Panc1 (cell line): ENCODE measurements at regions not wholly inside any gene's neighbourhood (a gene's known extent, or its start where the extent isn't known, plus 50 kb on each side); places are given as distances from the start of the nearest gene placed in this dataset.

Experiments
- ATAC-seq: fragments of 200-7000 bp; cut with Tn5 transposase; 2 replicates; pipeline ENCODE4 v1.9.1; 2020; ENCODE audit warnings: mild to moderate bottlenecking, moderate library complexity
- BruUV-seq: library from RNA; stranded (reverse); fragments of 400-500 nt; replicated peaks from 2 replicates; lab custom pipeline; 2021; lab: Mats Ljungman, UMichigan
- CTCF ChIA-PET: fragments of 300-600 bp; sonication (Branson Sonifier 250); formaldehyde crosslinking; loops from one replicate; lab custom pipeline; 2022; ENCODE audit warnings: antibody characterized with exemption; lab: Charles Lee
- POLR2A ChIA-PET: fragments of 300-600 bp; sonication (Branson Sonifier 250); formaldehyde crosslinking; loops from one replicate; lab custom pipeline; 2022; ENCODE audit warnings: antibody characterized with exemption; lab: Charles Lee
- DNase-seq: peaks from one replicate; pipeline ENCODE4 v3.0.0-alpha.2; 2010; ENCODE audit warnings: low read depth, low spot score
- H3K27ac ChIP-seq: 2 replicates; pipeline ENCODE4 v1.5.1; 2011; ENCODE audit warnings: mild to moderate bottlenecking, low read length, inconsistent platforms
- H3K27me3 ChIP-seq: fragments of 200-500 bp; sonication (Bioruptor generic); 2 replicates; pipeline ENCODE4 v1.6.0; 2014; ENCODE audit warnings: low read length, inconsistent platforms; ENCODE audit not compliant: control insufficient read depth, insufficient read depth
- H3K36me3 ChIP-seq: fragments of 200-500 bp; sonication (Bioruptor generic); 2 replicates; pipeline ENCODE4 v1.5.1; 2014; ENCODE audit warnings: inconsistent platforms, mild to moderate bottlenecking, low read length, moderate library complexity; ENCODE audit not compliant: control insufficient read depth, insufficient read depth
- H3K4me1 ChIP-seq: 2 replicates; pipeline ENCODE4 v1.5.1; 2011; ENCODE audit warnings: inconsistent platforms, mild to moderate bottlenecking, low read length, moderate library complexity; ENCODE audit not compliant: control insufficient read depth, insufficient read depth
- H3K4me3 ChIP-seq, 2 experiments: 2 replicates each; pipeline ENCODE4 v1.5.1; 2011 to 2012; ENCODE audit warnings: low read depth in 2 of 2, low read length in 2 of 2, mild to moderate bottlenecking in 2 of 2, inconsistent platforms in 1 of 2, moderate library complexity in 1 of 2
- H3K9me3 ChIP-seq: fragments of 200-500 bp; sonication (Bioruptor generic); 2 replicates; pipeline ENCODE4 v1.5.1; 2014; ENCODE audit warnings: low read depth, mild to moderate bottlenecking, inconsistent platforms, low read length, moderate library complexity; ENCODE audit not compliant: control insufficient read depth, insufficient read depth
- CTCF ChIP-seq: fragments of 450-650 bp; IDR thresholded peaks from 2 replicates; pipeline ENCODE4 v1.5.1; 2017; ENCODE audit warnings: mild to moderate bottlenecking
- POLR2AphosphoS5 ChIP-seq: IDR thresholded peaks from 2 replicates; pipeline ENCODE4 v1.6.1; 2012; ENCODE audit warnings: mild to moderate bottlenecking, low read depth, low read length, moderate library complexity
- SIN3A ChIP-seq: IDR thresholded peaks from 2 replicates; pipeline ENCODE4 v1.6.1; 2012; ENCODE audit warnings: low read depth, mild to moderate bottlenecking, low read length, moderate library complexity, borderline replicate concordance; ENCODE audit not compliant: insufficient read depth
- TCF7L2 ChIP-seq: IDR thresholded peaks from 2 replicates; pipeline ENCODE4 v1.6.1; 2011; ENCODE audit warnings: mild to moderate bottlenecking, low read depth, low read length, inconsistent platforms
- in situ Hi-C: cut with HindIII; loops from 2 replicates; pipeline ENCODE4 v1.10.0; 2016; ENCODE audit warnings: low sequenced_read_pairs, low pct_unique_long_range_greater_than_20kb
- intact Hi-C: fragments of 100-400 bp; cut with micrococcal nuclease; formaldehyde crosslinking; loops from one replicate; pipeline ENCODE4 v1.10.0; 2022; ENCODE audit not compliant: unreplicated experiment
- TF ChIP-seq, protein P1 (sequence below), 2 experiments: IDR thresholded peaks; 2 replicates each; pipeline ENCODE4 v1.6.1; 2011 to 2012; ENCODE audit warnings: low read depth in 2 of 2, control low read depth in 1 of 2, low read length in 1 of 2, mild to moderate bottlenecking in 1 of 2, moderate library complexity in 1 of 2; ENCODE audit not compliant: insufficient read depth in 1 of 2

DNA sequence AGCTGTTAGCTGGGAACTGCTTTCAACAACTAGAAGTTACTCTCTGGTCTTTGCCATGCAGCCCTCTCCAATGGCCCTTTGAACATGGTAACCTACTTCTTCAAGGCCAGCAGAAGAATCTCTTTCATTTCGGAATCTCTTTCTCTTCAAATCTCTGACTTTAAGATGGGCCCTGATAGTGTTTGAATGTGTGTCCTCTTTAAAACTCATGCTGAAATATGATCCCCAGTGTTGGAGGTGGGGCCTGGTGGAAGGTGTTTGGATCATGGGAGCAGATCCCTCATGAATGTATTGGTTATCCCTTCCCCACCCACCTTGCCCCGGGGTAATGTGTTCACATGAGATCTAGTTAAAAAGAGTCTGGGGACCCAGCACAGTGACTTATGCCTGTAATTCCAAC is 54.5 kb upstream of the SOX13 start:
- no peaks in the 10 kb centered on the region for H3K27me3 ChIP-seq
- H3K27ac ChIP-seq: no peak overlapping the region
- TF ChIP-seq CTCF (no peak), TCF7L2 (no peak), SIN3A (no peak), POLR2AphosphoS5 (no peak)
- TF ChIP-seq, protein P1, sequence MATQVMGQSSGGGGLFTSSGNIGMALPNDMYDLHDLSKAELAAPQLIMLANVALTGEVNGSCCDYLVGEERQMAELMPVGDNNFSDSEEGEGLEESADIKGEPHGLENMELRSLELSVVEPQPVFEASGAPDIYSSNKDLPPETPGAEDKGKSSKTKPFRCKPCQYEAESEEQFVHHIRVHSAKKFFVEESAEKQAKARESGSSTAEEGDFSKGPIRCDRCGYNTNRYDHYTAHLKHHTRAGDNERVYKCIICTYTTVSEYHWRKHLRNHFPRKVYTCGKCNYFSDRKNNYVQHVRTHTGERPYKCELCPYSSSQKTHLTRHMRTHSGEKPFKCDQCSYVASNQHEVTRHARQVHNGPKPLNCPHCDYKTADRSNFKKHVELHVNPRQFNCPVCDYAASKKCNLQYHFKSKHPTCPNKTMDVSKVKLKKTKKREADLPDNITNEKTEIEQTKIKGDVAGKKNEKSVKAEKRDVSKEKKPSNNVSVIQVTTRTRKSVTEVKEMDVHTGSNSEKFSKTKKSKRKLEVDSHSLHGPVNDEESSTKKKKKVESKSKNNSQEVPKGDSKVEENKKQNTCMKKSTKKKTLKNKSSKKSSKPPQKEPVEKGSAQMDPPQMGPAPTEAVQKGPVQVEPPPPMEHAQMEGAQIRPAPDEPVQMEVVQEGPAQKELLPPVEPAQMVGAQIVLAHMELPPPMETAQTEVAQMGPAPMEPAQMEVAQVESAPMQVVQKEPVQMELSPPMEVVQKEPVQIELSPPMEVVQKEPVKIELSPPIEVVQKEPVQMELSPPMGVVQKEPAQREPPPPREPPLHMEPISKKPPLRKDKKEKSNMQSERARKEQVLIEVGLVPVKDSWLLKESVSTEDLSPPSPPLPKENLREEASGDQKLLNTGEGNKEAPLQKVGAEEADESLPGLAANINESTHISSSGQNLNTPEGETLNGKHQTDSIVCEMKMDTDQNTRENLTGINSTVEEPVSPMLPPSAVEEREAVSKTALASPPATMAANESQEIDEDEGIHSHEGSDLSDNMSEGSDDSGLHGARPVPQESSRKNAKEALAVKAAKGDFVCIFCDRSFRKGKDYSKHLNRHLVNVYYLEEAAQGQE (IDR thresholded peaks at IDR 0.05; ENCODE audit: insufficient read depth in 1 of 2, low read depth in 2 of 2, low read length in 1 of 2): no peak
- intact Hi-C loops: no loop called here
- H3K4me1 ChIP-seq: no peaks in the 10 kb centered on the region
- H3K9me3 ChIP-seq: no peaks in the 10 kb centered on the region
- BruUV-seq: no TSS peak
- CTCF ChIA-PET: no interaction called here
- DNase-seq (no peak), ATAC-seq (no peak)
- POLR2A ChIA-PET: no interaction called here
- in situ Hi-C loops: no loop called here
- H3K36me3 ChIP-seq: no peaks in the 10 kb centered on the region
- no peak overlapping the region for H3K4me3 ChIP-seq
